Hippocampal formation (tissue), 2 donors: ENCODE measurements at regions not wholly inside any gene's neighbourhood (a gene's known extent, or its start where the extent isn't known, plus 50 kb on each side); places are given as distances from the start of the nearest gene placed in this dataset.
"Not testable (repeated sequence)": the region's sequence is repeated elsewhere in the genome, so short reads cannot be mapped to it uniquely, and the experiment has no call there.

ENCODE experiments used
- DNase-seq, 2 donors: peaks; one replicate each; lab custom pipeline; 2025; lab: John Stamatoyannopoulos, UW

GRCh38 chr3:15903759-15904720 lies 106.3 kb upstream of the ANKRD28 start:
- no peak for DNase-seq

- DNase-seq, result no peak
Observed at GRCh38 chr3:15905041-15905440, 107.3 kb upstream of the ANKRD28 start.

DNA sequence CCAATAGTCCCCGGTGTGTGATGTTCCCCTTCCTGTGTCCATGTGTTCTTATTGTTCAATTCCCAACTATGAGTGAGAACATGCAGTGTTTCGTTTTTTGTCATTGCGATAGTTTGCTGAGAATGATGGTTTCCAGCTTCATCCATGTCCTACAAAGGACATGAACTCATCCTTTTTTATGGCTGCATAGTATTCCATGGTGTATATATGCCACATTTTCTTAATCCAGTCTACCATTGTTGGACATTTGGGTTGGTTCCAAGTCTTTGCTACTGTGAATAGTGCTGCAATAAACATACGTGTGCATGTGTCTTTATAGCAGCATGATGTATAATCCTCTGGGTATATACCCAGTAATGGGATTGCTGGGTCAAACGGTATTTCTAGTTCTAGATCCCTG lies 109.6 kb upstream of the ANKRD28 start:
- DNase-seq, result not testable (repeated sequence)

- DNase-seq, result no peak
Observed at GRCh38 chr3:15918988-15919387, 121.2 kb upstream of the ANKRD28 start.

DNA sequence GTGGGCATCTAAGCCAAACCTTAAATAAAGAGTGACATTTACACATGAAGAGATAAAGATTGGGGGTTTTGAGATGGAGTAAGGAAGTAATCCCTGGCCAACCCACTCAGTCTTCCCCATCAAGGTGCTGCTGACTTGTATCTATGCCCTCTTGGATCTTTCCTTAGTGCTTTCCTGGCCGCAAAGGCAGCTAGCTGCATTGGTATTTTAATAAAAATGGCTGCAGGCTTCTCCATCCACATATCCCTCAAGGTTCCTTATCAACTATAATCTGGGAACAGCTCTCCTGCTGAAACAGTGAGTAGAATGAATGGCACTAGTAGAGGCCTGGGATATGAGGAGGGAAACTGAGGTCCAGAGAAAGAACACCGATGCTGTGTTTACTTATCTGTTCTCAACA lies 122.2 kb upstream of the ANKRD28 start:
- DNase-seq, result no peak

DNA sequence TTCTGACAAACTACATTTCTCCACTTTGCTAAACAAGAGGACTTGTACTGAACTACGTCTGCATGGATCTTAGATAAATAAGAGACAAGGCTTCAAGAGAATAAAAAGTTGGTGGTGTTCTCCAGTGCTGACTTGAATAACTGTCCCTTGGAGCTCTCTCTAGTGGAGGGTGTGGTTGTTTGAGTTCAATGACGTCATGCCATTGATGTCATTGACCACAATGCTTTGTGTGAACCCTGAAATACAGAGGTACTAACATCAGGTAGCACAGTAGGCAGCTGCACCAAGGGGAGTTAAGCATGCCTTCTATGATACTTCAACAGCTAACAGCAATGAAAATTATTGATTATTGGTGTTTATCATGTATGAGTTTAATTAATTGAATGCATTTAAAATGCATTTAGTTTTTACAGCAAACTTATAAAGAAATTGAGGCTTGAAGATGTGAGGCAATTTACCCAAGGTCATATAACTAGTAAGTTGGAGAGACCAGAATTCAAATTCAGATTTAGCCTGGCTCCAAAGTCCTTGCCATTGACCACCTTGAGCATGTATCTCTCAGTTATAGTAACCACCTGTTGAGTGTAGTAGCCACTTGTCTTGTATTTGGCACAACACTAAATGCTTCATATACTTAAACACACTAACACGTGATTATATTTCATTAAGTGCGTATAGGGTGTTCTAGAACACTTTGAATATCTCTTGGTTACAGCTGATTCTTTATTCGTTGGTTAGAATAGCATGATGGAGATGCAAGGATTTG lies 126.0 kb upstream of the ANKRD28 start:
- no peak for DNase-seq

- no peak for DNase-seq
Observed at GRCh38 chr3:15924914-15925313, 127.1 kb upstream of the ANKRD28 start.

GRCh38 chr3:15926871-15927270 lies 129.1 kb upstream of the ANKRD28 start:
- no peak for DNase-seq

- no peak for DNase-seq
Observed at GRCh38 chr3:15927969-15928368, 130.2 kb upstream of the ANKRD28 start.

GRCh38 chr3:15929944-15930571 lies 132.3 kb upstream of the ANKRD28 start:
- no peak for DNase-seq

GRCh38 chr3:15932348-15933300 lies 134.8 kb upstream of the ANKRD28 start:
- no peak for DNase-seq

DNA sequence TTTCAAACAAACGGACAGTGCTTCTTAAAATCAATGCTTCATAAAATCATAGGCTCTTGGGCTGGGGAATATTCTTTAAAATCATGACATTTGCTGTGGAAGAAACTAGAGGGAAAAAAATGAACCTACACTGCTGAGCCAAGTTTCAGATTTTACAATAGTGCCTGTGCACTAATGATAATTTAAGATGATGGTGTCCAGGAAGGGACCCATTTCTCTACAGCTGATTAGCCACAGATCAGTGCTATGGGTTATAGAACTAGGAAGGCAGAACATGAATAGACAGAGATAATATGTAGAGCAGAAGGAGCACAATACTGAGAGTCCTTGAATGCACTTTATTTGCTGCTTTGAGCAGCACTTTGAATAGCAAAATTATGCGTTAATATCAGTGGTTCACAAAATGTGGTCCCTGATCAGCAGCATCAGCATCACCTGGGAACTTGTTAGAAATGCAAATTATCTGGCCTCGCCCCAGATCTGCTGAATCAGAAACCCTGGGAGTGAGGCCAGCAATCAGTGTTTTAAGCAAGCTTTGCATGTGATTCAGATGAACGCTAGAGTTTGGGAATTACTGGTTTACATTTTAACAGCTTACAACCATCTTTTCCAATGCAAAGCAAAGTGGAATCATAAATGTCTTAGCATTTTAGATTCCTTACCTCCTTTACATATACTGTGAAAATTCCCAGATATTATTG lies 135.8 kb upstream of the ANKRD28 start:
- DNase-seq, result peak; percentile 14 to 56

DNA sequence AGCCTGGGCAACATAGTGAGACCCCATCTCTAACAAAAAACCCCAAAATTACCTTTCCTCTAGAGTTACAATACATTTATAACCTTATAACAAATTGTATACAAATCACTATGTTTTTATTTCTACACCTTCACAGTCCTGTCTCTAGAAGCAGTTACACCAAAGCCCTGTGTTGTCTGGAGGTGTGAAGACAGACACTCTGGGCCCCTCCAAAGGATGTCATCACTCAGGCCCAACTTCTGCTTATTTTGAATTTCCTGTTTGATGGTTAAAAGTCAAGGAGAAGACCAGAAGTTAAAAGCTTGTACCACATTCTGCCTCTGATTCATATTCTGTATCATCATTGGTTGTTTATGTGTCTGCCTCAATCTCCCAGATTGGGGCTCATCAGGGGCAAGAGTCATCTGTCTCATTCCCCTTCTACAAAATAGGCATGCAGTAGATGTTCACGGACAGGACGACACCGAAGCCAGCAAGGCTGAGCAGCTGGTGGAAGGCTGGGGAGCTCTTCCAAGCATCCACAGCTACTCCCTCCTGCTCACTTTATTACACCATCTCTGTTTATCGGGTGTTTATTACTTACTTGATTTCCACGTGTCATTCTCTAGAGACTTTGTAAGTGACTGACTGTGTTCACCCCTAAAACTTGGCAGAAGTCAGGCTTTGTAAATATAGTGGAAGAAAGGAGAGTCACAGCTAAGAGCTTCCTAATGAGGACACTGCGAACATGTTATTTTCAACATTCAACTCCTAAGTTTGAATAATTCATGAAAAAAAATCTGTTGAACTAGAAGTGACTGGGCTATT lies 136.8 kb upstream of the ANKRD28 start:
- DNase-seq, result no peak

DNA sequence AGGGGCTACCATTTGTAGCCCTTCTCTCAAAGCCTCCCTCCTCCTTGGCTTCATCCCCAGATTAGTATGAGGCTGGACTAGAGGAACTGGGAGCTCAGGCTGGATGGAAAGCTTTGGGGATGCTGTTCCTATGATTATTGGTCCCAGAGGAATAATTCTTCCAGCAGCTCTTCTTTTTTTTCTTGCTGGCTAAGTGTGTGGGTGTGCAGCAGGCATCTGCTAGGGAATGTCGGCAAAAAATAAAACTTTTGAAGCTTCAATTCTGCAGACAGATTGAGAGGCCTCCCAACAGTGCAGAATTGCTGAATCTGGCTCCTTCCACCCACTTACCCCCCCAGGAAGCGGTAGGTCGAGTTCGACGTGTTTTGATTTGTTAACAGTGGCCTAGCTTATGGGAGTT lies 138.5 kb upstream of the ANKRD28 start:
- DNase-seq, result peak in 1 of 2 donors; percentile 32

- DNase-seq, result no peak
Observed at GRCh38 chr3:15940641-15941040, 142.9 kb upstream of the ANKRD28 start.

- not testable (repeated sequence) for DNase-seq
Observed at GRCh38 chr3:15941457-15941856, 143.7 kb upstream of the ANKRD28 start.

DNA sequence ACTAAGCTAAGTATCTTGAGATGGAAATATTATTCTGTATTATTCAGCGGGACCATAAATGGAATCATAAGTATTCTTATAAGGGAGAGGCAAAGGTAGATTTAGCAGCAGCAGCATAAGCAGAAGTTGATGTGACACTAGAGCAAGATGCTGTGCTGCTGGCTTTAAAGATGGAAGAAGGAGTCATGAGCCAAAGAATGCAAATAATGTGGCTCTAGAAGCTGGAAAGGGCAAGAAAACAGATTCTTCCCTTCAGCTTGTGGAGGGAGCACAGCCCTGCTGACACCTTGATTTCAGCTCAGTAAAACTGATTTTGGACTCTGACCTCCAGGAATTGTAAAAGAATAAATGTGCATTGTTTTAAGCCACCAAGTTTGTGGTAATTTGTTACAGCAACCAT lies 144.2 kb upstream of the ANKRD28 start:
- DNase-seq, result no peak

GRCh38 chr3:15942462-15942861 lies 144.7 kb upstream of the ANKRD28 start:
- no peak for DNase-seq

DNA sequence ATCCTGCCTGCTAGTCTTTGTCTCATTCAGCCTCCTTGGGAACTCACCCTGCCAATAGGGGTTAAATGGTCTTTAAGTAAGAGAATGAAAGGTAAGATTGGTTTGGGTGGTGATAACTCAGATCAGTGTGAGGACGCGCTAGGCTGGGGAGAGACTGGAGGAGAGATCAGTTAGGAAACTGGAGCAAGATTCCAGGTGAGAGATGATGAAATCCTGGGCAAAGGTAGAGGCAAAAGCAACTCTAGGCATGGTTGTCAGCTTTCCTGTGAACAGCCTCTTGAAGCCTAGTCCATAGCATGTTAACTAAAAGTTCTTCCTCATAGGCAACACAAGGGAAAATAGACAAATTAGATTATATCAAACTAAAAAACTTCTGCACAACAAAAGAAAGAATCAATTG lies 145.2 kb upstream of the ANKRD28 start:
- no peak for DNase-seq

DNA sequence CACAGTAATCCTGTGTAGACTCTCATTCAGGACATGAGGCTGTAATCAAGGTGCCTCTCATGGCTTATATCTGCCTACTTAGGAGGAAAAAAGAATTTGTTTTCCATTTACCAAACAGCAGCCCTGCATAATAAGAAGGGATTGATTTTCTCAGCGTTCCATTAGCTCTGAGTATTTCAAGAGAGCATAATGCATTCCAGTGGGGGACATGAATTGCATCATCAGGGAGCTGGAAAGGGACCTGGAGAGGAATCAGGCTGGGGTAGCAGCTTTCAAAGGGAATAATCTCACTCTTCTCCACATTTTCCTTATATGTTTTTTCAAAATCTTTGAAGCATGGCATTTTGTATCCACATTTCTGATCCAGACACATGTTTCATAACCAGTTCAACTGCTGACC lies 150.6 kb upstream of the ANKRD28 start:
- DNase-seq, result no peak
